ENCODE measurements at regions not wholly inside any gene's neighbourhood (a gene's known extent, or its start where the extent isn't known, plus 50 kb on each side); places are given as distances from the start of the nearest gene placed in this dataset.
"Not testable (repeated sequence)": the region's sequence is repeated elsewhere in the genome, so short reads cannot be mapped to it uniquely, and the experiment has no call there.

DNA sequence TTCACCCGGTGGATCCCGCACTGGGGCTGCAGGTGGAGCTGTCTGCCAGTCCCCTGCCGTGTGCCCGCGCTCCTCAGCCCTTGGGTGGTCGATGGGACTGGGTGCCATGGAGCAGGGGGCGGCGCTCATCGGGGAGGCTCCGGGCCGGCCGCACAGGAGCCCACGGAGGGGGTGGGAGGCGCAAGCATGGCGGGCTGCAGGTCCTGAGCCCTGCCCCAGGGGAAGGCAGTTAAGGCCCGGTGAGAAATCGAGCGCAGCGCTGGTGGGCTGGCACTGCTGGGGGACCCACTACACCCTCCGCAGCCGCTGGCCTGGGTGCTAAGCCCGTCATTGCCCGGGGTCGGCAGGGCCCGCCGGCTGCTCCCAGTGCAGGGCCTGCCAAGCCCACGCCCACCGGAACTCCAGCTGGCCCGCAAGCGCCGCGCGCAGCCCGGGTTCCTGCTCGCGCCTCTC lies 149.6 kb upstream of the SPRY2 start:
- DNase-seq, result not testable (repeated sequence)

DNA sequence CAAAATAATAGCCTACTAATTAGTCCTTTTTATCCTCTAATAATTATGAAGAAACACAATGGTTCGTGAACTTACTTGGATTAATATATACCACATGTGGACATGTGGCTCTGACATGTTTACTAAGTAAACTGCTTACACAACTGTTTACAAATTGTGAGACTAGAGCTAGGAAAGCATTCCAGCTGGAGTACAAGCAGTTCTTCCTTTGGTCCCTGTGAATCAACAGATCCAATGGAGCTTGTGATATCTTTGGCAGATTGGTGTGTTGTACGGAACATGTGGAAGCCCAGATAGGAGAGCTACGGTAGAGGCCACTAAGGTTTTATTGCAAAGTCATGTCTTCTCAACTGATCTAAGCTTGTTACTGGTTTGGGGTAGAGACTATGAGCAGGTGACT lies 145.5 kb upstream of the SPRY2 start:
- DNase-seq, result no peak

DNA sequence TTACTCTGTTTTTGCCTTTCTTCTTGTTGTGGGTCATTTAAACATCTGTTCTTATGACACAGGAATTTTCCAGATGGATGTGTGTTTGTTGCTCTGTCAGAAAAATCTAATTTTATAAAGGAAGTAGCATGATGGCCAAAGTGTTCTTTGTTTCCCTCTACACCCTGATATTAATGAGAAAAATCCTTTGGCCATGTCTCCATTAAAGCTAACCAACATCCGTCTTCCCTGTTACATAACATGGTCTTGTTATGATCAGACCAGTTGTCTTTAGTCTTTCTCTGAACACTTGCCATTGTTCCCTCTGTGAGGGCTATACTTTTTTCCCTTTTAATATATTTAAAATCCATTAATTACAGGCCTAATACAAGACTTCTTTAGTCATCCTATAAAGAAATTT lies 142.2 kb upstream of the SPRY2 start:
- DNase-seq, result no peak

DNA sequence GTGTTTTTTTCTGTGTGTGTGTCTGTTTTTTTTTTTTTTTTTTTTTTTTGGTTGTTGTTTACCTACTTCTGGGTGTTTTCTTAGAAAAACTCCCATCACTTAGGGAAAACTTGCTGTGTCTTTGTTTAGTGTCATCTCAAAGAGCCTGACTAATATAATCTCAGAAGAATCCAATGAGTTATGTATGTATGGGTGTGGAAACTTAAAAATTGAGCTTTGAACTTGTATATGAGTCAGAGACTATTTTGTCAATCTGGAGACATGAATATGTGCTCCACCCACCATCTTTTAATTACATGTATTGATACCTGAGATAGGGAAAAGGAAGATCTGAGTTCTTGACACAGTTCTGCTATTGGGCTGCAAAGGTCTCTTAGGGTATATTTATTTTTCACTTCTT lies 140.7 kb upstream of the SPRY2 start:
- no peak for DNase-seq

DNA sequence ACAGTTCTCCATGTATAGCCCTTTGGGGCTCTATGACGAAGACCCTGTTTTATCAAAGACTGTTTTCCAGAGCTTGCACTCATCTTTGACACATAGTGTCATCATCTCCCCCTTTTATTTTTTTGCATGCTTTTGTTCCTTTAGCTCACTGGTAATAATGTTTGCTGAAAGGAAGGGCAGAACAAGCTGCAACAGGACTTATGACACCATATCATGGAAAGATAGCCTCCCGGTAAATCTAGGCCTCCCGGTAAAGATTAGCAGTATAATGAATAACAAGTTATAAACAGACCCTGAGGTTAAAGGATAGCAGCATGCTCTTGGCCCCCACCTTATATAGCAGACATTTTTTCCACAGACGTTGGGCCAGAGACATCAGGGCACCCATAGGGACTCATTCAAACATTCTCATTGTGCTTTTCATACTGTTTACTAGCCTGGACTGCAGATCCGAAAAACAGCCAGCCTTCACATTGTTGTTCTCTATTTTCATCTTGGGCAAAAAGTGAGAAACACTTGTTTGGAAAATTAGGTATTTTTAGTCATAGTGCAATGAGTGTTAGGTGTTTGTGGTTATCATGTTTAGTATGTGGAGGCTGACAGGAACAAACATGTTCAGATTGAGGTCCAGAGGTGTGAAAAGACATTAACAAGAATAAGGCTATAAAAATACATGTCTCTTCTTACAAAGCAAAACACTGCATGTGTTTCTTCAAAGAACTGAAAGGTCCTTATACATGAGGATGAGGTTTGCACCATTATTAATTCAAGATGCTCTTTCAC lies 136.9 kb upstream of the SPRY2 start:
- DNase-seq, result no peak

DNA sequence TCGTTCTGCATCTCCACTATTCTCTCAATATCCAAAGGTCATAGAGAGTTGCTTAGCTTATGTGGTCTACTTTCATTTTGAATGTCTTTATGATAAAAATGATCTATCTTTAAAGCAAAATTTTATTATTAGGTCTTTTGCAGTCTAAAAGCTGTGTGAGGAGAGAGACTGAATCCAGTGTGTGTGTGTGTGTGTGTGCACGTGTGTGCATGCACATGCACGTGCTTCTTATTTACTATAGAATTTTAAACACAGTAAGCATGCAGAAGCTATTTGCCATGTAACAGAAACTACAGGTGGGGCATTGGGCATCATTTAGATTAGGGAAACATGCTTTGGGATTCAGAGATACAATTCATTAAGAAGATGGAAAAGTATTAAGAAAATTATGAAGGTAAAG lies 136.0 kb upstream of the SPRY2 start:
- no peak for DNase-seq

DNA sequence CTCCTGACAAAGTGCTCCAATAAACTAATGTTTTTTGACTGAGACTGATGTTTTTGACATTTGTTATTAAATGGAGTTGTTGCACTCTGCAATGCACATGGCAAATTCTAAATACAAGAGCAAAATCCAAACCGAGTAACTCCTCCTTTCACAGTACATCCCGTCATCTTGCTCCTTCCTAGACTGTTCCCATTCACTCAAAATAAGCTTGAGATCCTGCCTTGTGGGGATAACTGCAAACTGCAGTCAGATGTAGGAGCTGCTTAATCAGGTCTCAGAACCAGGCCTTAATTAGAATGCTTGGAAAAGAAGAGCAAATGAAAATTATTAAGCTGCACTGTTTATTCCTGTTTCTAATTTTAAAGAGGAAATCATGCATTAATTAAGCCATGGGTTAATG lies 134.8 kb upstream of the SPRY2 start:
- no peak for DNase-seq

DNA sequence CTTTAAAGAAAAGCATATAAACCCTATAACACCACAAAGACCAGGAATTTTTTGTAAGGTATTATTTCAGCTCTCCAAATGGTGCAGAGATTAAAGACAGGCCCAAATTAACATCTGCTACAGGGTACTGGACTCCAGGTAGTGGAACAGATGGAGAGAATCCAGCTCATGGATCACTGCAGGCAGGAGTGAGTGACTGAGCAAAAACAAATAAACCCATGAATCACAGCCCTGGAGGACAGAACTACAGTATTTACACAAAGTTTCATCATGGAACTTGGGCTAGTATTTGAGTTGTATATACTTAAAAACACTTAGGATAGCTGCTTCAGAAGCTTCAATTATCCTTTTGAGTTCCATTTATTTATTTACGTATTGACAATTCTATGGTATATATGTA lies 132.8 kb upstream of the SPRY2 start:
- DNase-seq, result no peak

DNA sequence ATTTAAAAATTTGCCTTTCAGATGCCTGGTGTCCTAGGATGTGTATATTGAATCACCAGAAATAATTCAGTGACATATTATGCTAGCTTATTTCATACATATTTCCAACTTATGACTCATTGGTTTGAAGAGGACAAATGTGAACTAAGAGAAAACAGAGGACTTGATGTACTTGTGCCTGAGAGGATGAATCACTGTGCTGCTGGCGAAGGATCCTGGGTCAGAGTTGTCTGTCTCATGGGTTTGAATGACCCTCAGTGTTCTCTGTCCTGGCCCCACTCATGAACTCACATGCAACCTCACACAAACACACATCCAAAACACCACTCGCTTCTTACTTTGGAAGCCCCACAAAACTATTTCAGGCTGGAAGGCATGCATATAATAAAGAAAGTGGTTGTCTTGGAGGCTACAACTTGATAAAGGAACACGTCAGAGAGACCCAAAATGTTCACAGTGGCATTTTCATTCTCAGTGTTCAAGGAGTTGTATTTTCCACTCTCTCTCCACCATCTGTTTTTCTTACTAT lies 129.0 kb upstream of the SPRY2 start:
- DNase-seq, result peak in 21 of 58 donors; percentile 2 to 46 (median 12)

DNA sequence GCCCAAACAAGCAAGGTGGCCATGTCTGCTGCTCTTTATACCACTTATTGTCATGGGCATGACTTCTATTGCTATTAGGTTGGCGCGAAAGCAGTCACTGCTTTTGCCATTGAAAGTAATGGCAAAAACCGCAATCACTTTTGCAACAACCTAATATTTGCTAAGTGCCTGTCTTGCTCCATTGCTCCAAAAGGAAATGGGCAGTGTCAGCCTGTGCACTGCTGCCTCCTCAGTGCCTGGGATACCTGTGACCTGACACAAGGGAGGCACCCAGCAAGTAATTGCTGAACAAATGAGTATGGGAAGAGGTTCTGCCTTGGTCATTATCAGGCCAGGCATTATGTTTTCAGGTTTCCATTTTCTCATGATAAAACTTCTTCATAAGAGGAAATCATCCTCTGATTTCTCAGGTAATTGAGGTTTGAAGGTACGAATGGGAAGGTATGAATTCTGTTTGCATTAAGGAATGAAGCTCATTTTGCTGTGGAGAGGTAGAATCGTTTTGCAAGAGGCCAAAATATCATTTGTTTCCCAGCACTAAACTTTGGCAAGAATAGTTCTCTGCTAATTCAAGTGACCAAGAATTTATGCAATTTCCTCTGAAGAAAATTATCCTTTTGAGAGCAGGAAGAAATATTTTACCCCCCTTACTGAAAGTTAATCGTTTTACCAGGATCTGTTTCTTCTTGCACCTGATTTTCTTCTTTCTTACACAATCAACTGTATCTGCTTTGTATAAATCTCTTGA lies 128.4 kb upstream of the SPRY2 start:
- DNase-seq, result no peak

DNA sequence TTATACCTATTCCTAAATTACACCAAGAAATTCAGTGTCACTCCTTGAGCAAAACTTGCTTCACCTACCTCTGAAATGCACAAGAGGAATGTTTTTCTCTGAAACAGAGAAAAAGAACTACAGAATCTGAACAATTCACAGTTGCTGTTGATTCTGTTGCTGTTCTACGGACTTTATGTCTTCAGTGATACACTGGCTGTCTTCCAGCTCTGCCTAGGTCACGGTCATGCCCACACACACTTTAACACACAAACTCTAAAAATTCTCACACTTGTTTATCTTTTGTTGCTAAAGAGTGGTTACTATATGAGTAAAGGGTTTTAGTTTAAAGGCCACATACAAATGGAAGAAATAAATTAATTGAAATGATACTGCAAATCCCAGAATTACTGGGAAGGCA lies 124.4 kb upstream of the SPRY2 start:
- no peak for DNase-seq

DNA sequence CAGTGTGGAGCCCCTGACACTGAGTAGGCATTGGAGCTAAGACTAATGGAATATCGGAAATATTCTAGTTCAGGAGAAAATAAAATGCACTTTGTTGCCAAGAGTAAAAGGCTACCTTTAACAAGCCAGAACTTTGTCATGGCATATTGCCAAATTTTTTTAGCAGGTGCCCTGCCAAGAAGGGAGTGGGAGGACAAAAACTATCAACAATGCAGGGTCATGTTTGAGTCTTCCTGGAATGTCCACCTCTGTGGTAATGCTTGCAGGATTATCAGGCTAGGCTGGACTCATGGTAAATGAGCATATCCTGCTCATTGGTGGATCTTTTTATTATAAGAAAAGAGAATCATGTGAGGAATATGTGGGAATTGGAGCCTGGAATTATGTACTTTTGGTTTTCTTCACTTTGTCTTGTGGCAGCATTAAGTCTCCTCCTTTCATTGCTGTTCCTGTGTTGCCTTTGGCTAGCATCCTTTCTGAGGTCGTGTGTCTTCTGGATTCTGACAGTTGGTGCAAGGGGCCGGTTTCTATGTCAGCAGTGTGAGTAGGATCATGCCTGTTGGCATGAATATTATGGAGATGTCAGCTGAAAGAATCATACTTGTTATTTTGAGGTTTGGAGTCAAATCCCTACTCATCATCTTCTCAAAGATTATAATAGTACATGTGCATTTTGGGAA lies 122.9 kb upstream of the SPRY2 start:
- DNase-seq, result no peak

DNA sequence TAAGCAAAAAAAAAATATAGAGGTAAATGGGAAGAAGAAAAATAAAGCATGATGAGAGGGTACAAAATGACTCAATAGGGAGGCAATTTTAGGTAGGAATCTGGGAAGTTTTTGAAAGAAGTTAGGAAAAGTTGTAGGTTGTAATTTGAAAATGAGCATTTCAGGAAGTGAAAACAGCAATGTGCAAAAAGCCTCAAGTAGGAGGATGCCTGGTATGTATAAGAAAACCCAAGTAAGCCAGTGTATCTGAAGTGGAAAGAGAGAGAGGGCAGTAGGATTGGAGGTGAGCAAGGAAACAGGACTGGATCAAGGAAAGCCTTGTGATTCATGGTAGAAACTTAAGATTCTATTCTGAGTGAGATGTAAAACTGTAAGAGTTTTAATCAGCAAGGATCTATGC lies 121.6 kb upstream of the SPRY2 start:
- DNase-seq, result no peak

DNA sequence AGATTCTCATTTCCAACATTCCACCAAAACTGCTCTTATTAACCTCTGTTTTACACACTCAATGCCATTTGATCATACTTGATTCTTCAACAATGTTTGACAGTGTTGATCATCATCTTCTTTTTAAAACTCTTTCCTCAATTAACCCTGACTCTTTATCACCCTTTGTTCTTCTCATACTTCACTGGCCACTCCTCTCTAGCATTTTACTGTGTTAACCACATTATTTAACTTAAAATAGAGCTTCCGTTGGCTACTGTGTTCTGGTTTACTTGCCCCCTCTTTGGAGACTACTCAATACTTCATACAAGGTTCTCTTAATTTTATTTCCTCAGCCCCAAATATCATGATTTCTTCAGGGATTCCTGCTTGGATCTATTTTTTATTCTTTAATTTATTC lies 121.1 kb upstream of the SPRY2 start:
- DNase-seq, result no peak

DNA sequence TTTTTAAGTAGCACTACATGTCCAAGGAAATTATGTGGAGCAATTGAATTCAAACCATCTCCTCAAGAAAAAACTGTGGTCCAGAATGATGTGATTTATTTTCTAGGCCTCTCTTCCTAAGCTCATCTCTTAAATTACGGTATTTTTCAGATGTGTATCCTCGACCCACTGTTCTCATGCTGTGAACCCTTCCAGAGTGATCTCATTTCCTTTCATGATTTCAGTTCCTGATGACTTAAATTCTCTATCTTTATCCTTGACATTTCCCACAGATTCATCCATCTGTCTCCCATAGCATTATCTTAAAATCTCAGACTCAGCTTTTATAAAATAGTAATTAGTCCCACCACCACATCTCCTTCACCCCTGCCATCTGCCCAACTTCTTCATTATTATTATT lies 117.6 kb upstream of the SPRY2 start:
- no peak for DNase-seq

DNA sequence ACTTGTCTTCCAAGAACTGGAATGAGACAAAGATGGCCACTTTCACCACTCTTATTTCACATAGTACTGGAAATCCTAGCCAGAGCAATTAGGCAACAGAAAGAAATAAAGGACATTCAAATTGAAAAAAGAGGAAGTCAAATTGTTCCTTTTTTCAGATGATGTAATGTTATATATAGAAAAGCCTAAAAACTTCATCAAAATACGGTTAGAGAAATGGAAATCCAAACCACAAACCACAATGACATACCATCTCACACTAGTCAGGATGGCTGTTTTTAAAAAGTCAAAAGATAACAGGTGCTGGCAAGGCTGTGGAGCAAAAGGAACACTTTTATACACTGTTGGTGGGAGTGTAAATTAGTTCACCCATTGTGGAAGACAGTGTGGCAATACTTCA lies 113.3 kb upstream of the SPRY2 start:
- DNase-seq, result no peak

DNA sequence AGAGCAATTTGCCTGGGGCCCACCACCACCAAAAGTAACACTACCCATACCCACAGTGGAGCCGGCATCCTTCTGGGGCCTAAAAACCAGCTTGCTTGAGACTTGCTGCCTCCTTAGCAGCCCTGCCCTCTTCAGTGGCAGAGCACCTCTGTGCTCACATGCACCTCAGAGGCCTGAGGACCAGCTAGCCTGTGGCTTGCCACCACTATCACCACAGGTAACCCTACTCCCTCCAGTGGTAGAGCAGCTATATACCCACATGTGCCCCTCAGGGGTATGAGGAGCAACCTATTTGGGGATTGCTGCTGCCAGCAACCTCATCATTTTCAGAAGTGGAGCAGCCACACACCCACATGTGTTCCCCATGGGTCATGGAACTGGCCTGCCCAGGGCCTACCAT lies 111.4 kb upstream of the SPRY2 start:
- no peak for DNase-seq

DNA sequence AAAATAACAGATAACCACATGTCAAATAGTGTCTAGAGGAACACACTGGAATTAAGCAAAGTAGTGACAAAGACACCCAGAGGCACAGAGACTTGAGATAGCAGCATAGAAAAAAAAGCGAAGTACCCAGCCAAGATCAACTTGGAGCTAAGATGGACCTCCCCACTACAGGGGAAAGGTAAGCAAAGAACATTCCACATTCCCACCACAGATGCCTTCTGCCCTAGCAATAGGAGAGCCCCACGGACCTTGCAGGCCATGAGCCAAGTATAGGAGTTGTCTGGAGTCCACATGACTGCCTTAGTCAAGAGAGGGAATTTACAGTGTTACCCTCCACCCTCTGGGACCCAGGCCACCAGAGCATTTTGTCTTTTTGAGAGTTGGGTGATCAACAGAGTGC lies 110.7 kb upstream of the SPRY2 start:
- DNase-seq, result no peak

DNA sequence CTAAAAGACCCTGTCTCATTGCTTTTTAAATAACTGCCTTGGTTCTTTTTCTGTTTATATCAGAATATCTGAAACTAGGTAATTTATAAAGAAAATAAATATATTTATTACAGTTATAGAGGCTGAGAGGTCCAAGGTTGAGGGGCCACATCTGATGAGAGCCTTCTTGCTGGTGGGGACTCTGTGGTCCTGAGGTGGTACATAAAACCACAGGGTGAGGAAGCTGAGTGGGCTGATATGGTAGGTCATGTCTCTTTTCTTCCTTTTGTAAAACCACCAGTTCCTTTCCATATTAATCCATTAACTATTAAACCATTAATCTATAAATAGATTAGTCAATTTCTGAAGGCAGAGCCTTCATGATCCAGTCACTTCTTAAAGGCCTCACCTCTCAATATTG lies 109.5 kb upstream of the SPRY2 start:
- no peak for DNase-seq

DNA sequence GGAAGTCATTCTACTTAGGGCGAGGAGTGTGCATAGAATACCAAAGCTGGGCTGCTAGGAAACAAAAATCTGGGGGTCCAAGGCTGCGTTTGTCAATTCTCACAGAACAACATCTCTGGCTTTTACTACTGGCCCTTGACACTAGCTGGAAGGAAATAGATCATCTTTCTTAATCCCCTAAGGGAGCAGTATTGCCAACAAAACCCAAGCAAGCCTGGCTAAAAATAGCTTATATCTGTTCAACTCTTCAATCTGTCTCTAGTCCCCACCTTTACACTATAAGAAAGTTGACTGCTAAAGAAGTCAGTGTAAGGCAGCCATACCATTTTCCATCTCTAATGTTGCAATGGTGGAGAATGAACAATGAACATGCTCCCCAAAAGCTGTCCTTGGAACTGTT lies 107.8 kb upstream of the SPRY2 start:
- DNase-seq, result no peak

DNA sequence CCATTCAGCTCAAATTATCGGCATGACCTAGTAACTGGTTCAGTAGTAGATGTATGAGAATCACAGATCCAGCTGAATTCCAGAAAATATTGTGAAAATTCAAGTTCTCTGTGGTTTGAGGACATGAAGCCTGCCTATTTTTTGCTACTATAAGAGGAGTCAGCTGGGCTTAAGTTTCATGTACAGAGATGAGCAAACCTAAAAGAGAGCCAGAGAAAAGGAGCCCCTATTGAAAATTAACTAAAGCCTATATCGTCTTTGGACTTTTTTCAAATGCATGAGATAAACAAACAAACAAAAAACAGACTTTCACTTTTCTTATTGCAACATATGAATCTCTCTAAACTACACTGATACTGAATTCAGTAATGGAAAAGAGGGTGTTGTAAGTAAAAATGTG lies 106.8 kb upstream of the SPRY2 start:
- DNase-seq, result no peak

Measured in anterior cingulate cortex (tissue), 58 donors.